ENCODE measurements at regions not wholly inside any gene's neighbourhood (a gene's known extent, or its start where the extent isn't known, plus 50 kb on each side); places are given as distances from the start of the nearest gene placed in this dataset.

DNA sequence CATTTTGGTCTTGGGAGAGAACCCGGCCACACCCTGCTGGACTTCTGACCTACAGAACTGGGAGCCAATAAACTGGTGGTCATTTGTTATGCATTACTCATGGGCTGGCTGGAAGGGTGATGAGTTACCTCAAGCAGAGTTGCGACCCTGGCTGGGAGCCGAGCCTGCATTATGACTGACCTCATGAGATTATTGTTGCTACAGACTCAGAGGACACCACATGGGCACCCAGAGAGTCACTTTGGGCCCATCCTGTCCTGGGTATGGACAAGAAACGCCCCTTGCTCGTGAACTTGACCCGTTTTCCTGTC, 531.7 kb downstream of the TBC1D22A start:
- TF ChIP-seq, protein P1, sequence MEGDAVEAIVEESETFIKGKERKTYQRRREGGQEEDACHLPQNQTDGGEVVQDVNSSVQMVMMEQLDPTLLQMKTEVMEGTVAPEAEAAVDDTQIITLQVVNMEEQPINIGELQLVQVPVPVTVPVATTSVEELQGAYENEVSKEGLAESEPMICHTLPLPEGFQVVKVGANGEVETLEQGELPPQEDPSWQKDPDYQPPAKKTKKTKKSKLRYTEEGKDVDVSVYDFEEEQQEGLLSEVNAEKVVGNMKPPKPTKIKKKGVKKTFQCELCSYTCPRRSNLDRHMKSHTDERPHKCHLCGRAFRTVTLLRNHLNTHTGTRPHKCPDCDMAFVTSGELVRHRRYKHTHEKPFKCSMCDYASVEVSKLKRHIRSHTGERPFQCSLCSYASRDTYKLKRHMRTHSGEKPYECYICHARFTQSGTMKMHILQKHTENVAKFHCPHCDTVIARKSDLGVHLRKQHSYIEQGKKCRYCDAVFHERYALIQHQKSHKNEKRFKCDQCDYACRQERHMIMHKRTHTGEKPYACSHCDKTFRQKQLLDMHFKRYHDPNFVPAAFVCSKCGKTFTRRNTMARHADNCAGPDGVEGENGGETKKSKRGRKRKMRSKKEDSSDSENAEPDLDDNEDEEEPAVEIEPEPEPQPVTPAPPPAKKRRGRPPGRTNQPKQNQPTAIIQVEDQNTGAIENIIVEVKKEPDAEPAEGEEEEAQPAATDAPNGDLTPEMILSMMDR (conservative IDR thresholded peaks at IDR 0.05; ENCODE audit: low read length), result no peak
- no peak for TF ChIP-seq EZH2phosphoT487 (IDR thresholded peaks at IDR 0.05; ENCODE audit: borderline replicate concordance)
